HL-60 (cell line): ENCODE measurements at regions not wholly inside any gene's neighbourhood (a gene's known extent, or its start where the extent isn't known, plus 50 kb on each side); places are given as distances from the start of the nearest gene placed in this dataset.

Experiments used
- POLR2AphosphoS5 ChIP-seq: IDR thresholded peaks from 2 replicates; pipeline ENCODE4 v1.6.1; 2012; ENCODE audit warnings: low read depth
- TF ChIP-seq, protein P1 (sequence below): IDR thresholded peaks from 2 replicates; pipeline ENCODE4 v1.6.1; 2012; ENCODE audit warnings: low read depth; ENCODE audit not compliant: insufficient replicate concordance
- TF ChIP-seq, protein P2 (sequence below): IDR thresholded peaks from one replicate; pipeline ENCODE4 v1.5.1; 2011; ENCODE audit warnings: low read length, control low read depth, inconsistent platforms; ENCODE audit not compliant: insufficient read depth

DNA sequence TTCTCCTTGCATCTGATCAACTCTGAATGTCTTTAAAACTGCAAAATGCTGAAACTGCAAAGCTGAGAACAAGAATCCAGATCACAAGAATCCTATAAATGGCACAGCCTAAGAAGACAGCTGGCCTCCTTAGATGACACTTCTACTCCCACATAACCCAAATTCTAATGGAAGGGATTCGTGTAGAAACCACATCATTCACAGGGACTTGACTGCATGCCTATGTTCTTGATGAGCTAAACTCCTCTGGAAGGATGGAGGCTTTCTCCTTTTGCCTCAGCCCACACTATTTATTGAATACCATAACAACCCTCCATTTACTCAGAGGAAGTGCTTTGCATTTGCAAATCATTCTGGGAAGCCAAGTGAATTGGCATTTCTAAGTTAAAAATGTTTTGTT, 252.5 kb upstream of the VWC2 start:
- TF ChIP-seq, protein P1, sequence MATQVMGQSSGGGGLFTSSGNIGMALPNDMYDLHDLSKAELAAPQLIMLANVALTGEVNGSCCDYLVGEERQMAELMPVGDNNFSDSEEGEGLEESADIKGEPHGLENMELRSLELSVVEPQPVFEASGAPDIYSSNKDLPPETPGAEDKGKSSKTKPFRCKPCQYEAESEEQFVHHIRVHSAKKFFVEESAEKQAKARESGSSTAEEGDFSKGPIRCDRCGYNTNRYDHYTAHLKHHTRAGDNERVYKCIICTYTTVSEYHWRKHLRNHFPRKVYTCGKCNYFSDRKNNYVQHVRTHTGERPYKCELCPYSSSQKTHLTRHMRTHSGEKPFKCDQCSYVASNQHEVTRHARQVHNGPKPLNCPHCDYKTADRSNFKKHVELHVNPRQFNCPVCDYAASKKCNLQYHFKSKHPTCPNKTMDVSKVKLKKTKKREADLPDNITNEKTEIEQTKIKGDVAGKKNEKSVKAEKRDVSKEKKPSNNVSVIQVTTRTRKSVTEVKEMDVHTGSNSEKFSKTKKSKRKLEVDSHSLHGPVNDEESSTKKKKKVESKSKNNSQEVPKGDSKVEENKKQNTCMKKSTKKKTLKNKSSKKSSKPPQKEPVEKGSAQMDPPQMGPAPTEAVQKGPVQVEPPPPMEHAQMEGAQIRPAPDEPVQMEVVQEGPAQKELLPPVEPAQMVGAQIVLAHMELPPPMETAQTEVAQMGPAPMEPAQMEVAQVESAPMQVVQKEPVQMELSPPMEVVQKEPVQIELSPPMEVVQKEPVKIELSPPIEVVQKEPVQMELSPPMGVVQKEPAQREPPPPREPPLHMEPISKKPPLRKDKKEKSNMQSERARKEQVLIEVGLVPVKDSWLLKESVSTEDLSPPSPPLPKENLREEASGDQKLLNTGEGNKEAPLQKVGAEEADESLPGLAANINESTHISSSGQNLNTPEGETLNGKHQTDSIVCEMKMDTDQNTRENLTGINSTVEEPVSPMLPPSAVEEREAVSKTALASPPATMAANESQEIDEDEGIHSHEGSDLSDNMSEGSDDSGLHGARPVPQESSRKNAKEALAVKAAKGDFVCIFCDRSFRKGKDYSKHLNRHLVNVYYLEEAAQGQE, result no peak
- TF ChIP-seq, protein P2, sequence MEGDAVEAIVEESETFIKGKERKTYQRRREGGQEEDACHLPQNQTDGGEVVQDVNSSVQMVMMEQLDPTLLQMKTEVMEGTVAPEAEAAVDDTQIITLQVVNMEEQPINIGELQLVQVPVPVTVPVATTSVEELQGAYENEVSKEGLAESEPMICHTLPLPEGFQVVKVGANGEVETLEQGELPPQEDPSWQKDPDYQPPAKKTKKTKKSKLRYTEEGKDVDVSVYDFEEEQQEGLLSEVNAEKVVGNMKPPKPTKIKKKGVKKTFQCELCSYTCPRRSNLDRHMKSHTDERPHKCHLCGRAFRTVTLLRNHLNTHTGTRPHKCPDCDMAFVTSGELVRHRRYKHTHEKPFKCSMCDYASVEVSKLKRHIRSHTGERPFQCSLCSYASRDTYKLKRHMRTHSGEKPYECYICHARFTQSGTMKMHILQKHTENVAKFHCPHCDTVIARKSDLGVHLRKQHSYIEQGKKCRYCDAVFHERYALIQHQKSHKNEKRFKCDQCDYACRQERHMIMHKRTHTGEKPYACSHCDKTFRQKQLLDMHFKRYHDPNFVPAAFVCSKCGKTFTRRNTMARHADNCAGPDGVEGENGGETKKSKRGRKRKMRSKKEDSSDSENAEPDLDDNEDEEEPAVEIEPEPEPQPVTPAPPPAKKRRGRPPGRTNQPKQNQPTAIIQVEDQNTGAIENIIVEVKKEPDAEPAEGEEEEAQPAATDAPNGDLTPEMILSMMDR, result no peak
- no peak for TF ChIP-seq POLR2AphosphoS5
